ENCODE measurements at regions not wholly inside any gene's neighbourhood (a gene's known extent, or its start where the extent isn't known, plus 50 kb on each side); places are given as distances from the start of the nearest gene placed in this dataset.

DNA sequence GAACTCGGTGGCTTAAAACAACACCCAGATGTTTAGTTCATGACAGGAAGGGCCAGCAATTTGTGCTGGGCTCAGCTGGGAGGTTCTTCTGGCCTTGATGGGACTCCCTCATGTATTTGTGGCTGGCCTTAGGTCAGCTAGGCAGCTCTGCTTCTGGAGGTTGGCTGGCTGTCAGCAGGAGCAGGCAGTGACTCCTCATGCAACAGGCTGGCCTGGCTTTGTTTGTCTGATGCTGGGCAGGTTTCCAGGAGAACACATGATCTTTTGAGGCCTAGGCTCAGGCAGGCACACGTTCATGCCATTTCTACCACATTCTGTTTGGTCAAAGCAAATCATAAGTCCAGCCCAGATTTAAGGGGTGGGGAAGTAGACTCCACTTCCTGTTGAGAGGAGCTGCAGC, 571.2 kb downstream of the TBC1D22A start:
- Histone ChIP-seq H3K9ac (no peak overlapping the region), H3K27ac (no peak overlapping the region)

DNA sequence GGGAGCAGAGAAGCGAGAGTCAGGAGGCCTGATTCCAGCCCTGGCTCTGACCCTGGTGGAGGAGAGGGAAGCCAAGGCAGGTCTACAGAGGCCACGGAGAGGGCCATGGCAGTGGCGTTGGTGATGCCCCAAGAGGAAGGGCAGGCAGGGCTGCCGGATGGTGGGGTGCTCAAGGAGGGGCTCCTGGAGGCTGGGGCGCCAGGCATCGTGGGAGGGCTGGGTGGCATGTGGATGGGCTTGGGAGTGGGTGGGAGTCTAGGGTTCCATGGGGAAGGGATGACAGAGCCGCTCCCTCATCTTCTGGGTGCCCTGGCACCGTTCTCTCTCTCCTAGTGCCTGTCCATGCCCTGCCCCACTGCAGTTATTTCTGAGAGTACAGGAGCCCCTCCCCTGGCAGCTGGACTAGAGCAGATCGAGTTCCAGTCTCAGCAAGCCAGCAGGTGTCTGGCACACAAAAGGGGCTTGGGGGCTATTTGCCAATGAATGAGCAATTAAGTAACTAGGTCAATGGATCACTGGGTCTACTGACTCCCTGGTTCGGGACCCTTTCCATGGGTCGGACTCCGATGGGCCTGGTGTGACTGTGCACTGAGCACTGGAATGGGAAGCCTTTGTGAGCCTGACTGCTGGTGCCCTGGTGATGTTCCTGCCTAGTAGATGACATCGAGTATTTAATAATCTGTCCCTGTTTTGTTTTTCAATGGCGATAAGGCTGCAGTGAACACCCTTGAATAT, 570.0 kb downstream of the TBC1D22A start:
- no peaks in the 10 kb centered on the region for H3K27me3 ChIP-seq
- H3K27ac ChIP-seq, result no peak overlapping the region
- peaks cover 0 to 15% (median 7%) of the 10 kb centered on the region in 11 experiments; a peak in 9 of 22 replicates for H3K9me3 ChIP-seq (replicated peaks in 1 of 11)
- no peak overlapping the region for H3K4me2 ChIP-seq
- peaks cover 11 to 43% (median 30%) of the 10 kb centered on the region in 10 experiments for H3K4me1 ChIP-seq
- no peaks in the 10 kb centered on the region for H3K36me3 ChIP-seq
- H3K4me3 ChIP-seq, result no peak overlapping the region
- H3K9ac ChIP-seq, result no peak overlapping the region
- peaks cover 0 to 9% (median 0%) of the 10 kb centered on the region in 11 experiments; a peak in 1 of 22 replicates for H4K20me1 ChIP-seq
- TF ChIP-seq Cebpa-rat (IDR thresholded peaks at IDR 0.05), result no peak

More for the DNA sequence above, 571.2 kb downstream of the TBC1D22A start:
- H3K4me2 ChIP-seq, result peak overlapping the region in 2 of 11 experiments; percentile 6 to 31; a peak in 4 of 22 replicates
- H3K27me3 ChIP-seq, result no peaks in the 10 kb centered on the region
- no peak overlapping the region for H3K4me3 ChIP-seq
- TF ChIP-seq Cebpa-rat (IDR thresholded peaks at IDR 0.05), result no peak
- peaks cover 11 to 39% (median 27%) of the 10 kb centered on the region in 10 experiments for H3K4me1 ChIP-seq
- peaks cover 0 to 9% (median 0%) of the 10 kb centered on the region in 11 experiments; a peak in 1 of 22 replicates for H4K20me1 ChIP-seq
- H3K36me3 ChIP-seq, result no peaks in the 10 kb centered on the region
- peaks cover 0 to 15% (median 7%) of the 10 kb centered on the region in 11 experiments; a peak in 9 of 22 replicates for H3K9me3 ChIP-seq (replicated peaks in 1 of 11)

DNA sequence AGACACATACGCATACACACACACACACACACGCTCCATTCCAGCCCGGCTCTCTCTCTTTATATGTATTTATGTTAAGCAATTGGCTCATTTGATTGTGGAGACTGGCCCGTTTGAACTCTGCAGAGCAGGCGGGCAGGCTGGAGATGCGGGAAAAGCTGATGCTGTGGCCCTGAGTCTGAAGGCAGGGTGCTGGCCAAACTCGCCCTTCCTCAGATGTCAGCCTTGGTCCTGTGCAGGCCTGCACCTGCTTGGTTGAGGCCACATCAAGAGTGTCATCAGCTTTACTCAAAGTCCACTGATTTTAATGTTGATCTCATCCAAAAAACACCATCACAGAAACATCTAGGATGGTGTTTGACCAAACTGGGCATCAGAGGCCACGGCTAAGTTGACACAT, 569.3 kb downstream of the TBC1D22A start:
- Histone ChIP-seq H4K20me1 (peaks cover 0 to 9% (median 0%) of the 10 kb centered on the region in 11 experiments; a peak in 1 of 22 replicates), H3K36me3 (no peaks in the 10 kb centered on the region), H3K27ac (no peak overlapping the region), H3K4me2 (no peak overlapping the region), H3K4me3 (no peak overlapping the region), H3K27me3 (no peaks in the 10 kb centered on the region), H3K9me3 (replicated peaks in 1 of 11) (peaks cover 0 to 15% (median 8%) of the 10 kb centered on the region in 11 experiments; a peak in 9 of 22 replicates), H3K9ac (no peak overlapping the region), H3K4me1 (peaks cover 11 to 43% (median 30%) of the 10 kb centered on the region in 10 experiments)
- no peak for TF ChIP-seq Cebpa-rat (IDR thresholded peaks at IDR 0.05)

DNA sequence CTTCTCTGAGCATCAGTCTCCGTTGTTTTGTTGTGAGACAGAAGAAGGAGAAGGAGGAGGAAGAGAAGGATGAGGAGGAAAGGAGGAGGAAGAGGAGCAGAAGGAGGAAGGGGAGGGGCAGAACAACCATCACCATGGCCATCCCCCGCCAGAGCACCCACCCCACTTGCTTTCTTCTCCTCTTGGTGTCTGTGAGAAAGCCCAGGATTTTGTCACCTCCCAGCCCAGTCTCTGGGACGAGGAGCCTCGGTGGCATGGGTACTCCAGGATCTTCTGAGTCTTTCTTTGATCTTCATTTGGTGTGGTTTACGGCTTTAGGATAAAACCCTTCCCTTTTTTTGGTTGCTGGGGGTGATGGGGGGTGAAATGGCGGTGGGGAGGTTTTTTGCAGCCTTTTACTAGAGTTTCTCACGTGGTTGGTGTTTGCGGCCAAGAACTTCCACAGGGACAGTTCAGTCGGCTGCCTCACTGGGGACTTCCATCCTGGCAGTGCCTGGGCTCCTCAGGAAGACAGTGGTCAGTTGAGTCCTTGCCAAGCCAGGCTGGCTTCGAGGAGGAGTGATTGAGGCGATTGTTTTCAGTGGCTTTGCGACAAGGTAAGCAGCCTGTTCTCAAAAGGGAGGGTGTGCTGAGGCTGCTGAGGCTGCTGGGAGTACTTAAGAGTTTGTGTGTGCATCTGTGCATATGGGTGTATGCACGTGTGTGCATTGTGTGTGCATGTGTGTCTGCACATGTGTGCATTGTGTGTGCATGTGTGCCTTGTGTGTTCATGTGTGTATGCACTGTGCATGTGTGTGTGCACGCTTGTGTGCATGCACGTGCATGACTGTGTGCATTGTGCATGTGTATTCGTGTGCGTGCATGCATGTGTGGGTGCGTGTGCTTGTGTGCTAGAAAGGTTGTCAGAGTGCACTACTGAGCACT, 567.5 kb downstream of the TBC1D22A start:
- no peak overlapping the region for H3K4me3 ChIP-seq
- H3K27me3 ChIP-seq, result no peaks in the 10 kb centered on the region
- H4K20me1 ChIP-seq, result peaks cover 0 to 9% (median 0%) of the 10 kb centered on the region in 11 experiments; a peak in 1 of 22 replicates
- TF ChIP-seq Cebpa-rat (IDR thresholded peaks at IDR 0.05), result no peak
- peak overlapping the region in 7 of 11 experiments; percentile 27 to 83 (median 63); a peak in 12 of 22 replicates for H3K4me2 ChIP-seq
- H3K4me1 ChIP-seq, result peaks cover 3 to 36% (median 22%) of the 10 kb centered on the region in 10 experiments
- H3K9ac ChIP-seq, result no peak overlapping the region
- no peaks in the 10 kb centered on the region for H3K36me3 ChIP-seq
- H3K9me3 ChIP-seq (replicated peaks in 1 of 11), result peaks cover 0 to 15% (median 8%) of the 10 kb centered on the region in 11 experiments; a peak in 9 of 22 replicates
- H3K27ac ChIP-seq, result no peak overlapping the region

DNA sequence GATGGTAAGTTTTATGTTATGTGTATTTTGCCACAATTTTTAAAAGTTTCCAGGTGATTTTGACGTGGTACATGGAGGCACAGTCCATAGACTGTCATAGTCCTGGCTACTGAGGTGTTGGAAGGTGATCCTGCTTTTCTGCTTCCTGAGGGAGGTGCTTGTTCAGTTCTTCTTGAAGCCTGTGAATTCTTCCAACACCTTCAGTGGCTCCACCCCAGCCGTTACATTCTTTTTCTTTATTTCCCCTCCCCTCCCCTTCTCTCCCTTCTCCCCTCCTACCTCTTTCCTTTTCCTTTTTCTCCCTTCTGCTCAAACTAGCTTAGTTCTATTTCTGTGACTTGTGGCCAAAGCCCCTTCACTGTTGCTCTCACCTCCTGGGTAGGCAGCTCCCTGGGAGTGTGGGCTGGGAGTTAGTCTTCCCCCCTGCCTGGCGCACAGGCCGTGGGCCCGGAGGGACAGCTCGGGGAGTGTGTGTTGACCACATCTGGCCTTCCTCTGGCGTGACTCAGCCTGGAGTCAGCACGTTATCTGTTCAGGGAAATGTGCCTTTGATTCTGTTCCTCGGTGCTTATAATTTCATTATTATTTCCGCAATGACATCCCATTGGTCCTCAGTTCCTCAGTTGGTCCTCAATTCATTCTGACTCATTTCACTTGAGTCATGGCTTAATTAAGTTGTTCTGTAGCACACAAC, 566.2 kb downstream of the TBC1D22A start:
- Histone ChIP-seq H3K4me1 (peaks cover 0 to 24% (median 16%) of the 10 kb centered on the region in 10 experiments; a peak in 17 of 20 replicates), H3K9me3 (replicated peaks in 1 of 11) (peaks cover 0 to 9% (median 7%) of the 10 kb centered on the region in 11 experiments; a peak in 9 of 22 replicates), H3K27ac (no peak overlapping the region), H3K4me3 (no peak overlapping the region), H4K20me1 (peaks cover 0 to 9% (median 0%) of the 10 kb centered on the region in 11 experiments; a peak in 1 of 22 replicates), H3K36me3 (no peaks in the 10 kb centered on the region), H3K9ac (0 out of 22 replicates have a peak overlapping the region, but pooled peaks of 1 of the 11 experiments have one; percentile 1), H3K4me2 (peak overlapping the region; percentile 6 to 83 (median 37); a peak in 16 of 22 replicates), H3K27me3 (no peaks in the 10 kb centered on the region; a peak in 1 of 22 replicates)
- TF ChIP-seq Cebpa-rat (IDR thresholded peaks at IDR 0.05), result no peak

DNA sequence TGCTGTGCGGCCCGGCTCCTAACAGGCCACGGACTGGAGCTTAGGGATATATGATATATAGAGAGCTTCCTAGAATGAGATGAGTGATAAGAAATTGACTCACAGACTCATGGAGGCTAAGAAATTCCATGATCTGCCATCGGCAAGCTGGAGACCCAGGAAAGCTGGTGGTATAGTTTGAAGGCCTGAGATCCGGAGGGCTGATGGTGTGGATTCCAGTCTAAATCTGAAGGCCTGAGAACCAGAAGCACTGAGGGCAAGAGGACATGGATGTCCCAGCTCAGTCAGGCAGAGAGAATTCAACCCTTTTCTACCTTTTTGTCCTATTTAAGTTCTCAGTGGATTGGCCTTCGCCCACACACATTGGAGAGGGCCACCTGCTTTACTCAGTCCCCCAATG, 564.8 kb downstream of the TBC1D22A start:
- Histone ChIP-seq H4K20me1 (peaks cover 0 to 9% (median 0%) of the 10 kb centered on the region in 11 experiments; a peak in 1 of 22 replicates), H3K27me3 (no peaks in the 10 kb centered on the region; a peak in 1 of 22 replicates), H3K4me3 (no peak overlapping the region), H3K9me3 (replicated peaks in 1 of 11) (peaks cover 0 to 7% (median 4%) of the 10 kb centered on the region in 11 experiments; a peak in 16 of 22 replicates), H3K4me1 (peaks cover 0 to 23% (median 15%) of the 10 kb centered on the region in 10 experiments; a peak in 17 of 20 replicates), H3K36me3 (no peaks in the 10 kb centered on the region), H3K9ac (no peak overlapping the region), H3K4me2 (no peak overlapping the region), H3K27ac (no peak overlapping the region)
- TF ChIP-seq Cebpa-rat (IDR thresholded peaks at IDR 0.05), result no peak

DNA sequence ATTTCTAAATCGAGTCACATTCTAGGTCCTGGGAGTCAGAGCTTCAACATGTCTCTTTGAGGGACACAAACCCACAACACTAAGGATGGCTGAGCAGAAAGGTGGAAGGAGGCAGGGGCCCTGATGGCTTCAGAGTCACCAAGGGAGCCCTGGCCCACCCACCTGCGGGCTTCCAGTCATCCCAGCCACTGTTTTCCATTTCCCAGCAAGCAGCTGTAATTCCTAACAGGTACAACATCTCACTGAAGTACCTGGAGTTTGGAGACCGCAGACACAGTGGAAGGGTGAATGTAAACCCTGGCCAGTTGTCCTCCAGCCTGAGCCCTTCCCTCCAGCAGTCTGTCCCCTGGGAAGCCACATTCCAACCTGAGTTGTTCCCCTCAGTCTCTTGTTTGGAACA, 562.8 kb downstream of the TBC1D22A start:
- H3K4me3 ChIP-seq, result no peak overlapping the region
- no peak for TF ChIP-seq Cebpa-rat (IDR thresholded peaks at IDR 0.05)
- H3K4me1 ChIP-seq, result peaks cover 0 to 20% (median 15%) of the 10 kb centered on the region in 10 experiments; a peak in 17 of 20 replicates
- H3K27ac ChIP-seq, result no peak overlapping the region
- H3K4me2 ChIP-seq, result no peak overlapping the region
- H3K9ac ChIP-seq, result no peak overlapping the region
- no peaks in the 10 kb centered on the region; a peak in 1 of 22 replicates for H3K27me3 ChIP-seq
- peaks cover 0 to 9% (median 0%) of the 10 kb centered on the region in 11 experiments; a peak in 1 of 22 replicates for H4K20me1 ChIP-seq
- peaks cover 14 to 27% (median 24%) of the 10 kb centered on the region in 11 experiments for H3K9me3 ChIP-seq (replicated peaks in 1 of 11)
- H3K36me3 ChIP-seq, result no peaks in the 10 kb centered on the region

DNA sequence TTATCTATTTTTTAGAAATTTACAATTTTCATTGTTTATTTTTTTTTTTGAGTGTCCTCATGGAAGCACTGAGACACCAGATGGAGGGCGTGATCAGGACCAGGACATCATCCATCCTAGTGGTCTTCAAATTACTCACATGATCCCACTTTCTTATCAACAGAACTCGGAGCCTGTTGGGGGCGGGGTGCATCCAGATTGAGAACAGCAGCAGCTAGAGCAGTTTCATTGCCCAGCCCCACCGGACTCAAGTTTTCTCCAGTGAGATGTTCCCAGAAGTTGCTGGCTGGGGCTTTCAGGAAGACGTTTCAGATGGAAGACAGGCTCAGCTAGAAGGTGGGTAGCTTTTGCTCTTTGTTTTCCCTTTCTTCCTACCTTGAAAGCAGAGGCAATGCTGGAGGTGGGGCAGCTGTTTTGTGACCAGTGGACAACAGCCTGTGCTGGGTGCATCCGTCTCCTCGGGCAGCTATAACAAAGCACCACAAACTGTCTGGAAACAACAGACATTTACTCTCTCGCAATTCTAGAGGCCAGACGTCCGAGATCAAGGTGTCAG, 562.1 kb downstream of the TBC1D22A start:
- H3K36me3 ChIP-seq, result no peaks in the 10 kb centered on the region
- H3K4me1 ChIP-seq, result peaks cover 0 to 13% (median 11%) of the 10 kb centered on the region in 10 experiments; a peak in 17 of 20 replicates
- no peaks in the 10 kb centered on the region; a peak in 1 of 22 replicates for H3K27me3 ChIP-seq
- H3K4me3 ChIP-seq, result no peak overlapping the region
- H3K4me2 ChIP-seq, result no peak overlapping the region
- H4K20me1 ChIP-seq, result peaks cover 0 to 4% (median 0%) of the 10 kb centered on the region in 11 experiments; a peak in 1 of 22 replicates
- no peak for TF ChIP-seq Cebpa-rat (IDR thresholded peaks at IDR 0.05)
- no peak overlapping the region for H3K27ac ChIP-seq
- no peak overlapping the region for H3K9ac ChIP-seq
- peaks cover 22 to 33% (median 30%) of the 10 kb centered on the region in 11 experiments for H3K9me3 ChIP-seq (replicated peaks in 1 of 11)
